Smooth muscle cell (in vitro differentiated cells): ENCODE measurements at regions not wholly inside any gene's neighbourhood (a gene's known extent, or its start where the extent isn't known, plus 50 kb on each side); places are given as distances from the start of the nearest gene placed in this dataset.

Experiments
- DNase-seq: peaks from one replicate; lab custom pipeline; 2025; ENCODE audit not compliant: unreplicated experiment; lab: John Stamatoyannopoulos, UW
- H2AFZ ChIP-seq: fragments of 200-600 bp; sonication (generic); 2 replicates; pipeline ENCODE4 v1.6.0; 2016; ENCODE audit warnings: antibody characterized with exemption, low read depth, mild to moderate bottlenecking
- H3F3A ChIP-seq: fragments of 200-600 bp; sonication (generic); 2 replicates; pipeline ENCODE4 v1.6.0; 2017; ENCODE audit warnings: antibody characterized with exemption, low read depth
- H3K27ac ChIP-seq: fragments of 200-600 bp; sonication (generic); 2 replicates; pipeline ENCODE4 v1.5.1; 2016; ENCODE audit warnings: low read depth, mild to moderate bottlenecking
- H3K27me3 ChIP-seq: fragments of 200-600 bp; sonication (generic); 2 replicates; pipeline ENCODE4 v1.6.1; 2016; ENCODE audit warnings: low read depth, mild to moderate bottlenecking
- H3K36me3 ChIP-seq: fragments of 200-600 bp; sonication (generic); 2 replicates; pipeline ENCODE4 v1.5.1; 2016; ENCODE audit warnings: low read depth
- H3K4me1 ChIP-seq: fragments of 200-600 bp; sonication (generic); 2 replicates; pipeline ENCODE4 v1.5.1; 2016; ENCODE audit warnings: low read depth
- H3K4me2 ChIP-seq: fragments of 200-600 bp; sonication (generic); 2 replicates; pipeline ENCODE4 v1.6.0; 2016; ENCODE audit warnings: mild to moderate bottlenecking
- H3K4me3 ChIP-seq: fragments of 200-600 bp; sonication (generic); 2 replicates; pipeline ENCODE4 v1.5.1; 2016; ENCODE audit warnings: mild to moderate bottlenecking
- H3K79me2 ChIP-seq: fragments of 200-600 bp; sonication (generic); 2 replicates; pipeline ENCODE4 v1.6.0; 2016; ENCODE audit warnings: low read depth, mild to moderate bottlenecking
- H3K9ac ChIP-seq: fragments of 200-600 bp; sonication (generic); 2 replicates; pipeline ENCODE4 v1.6.0; 2016; ENCODE audit warnings: low read depth
- H3K9me3 ChIP-seq: fragments of 200-600 bp; sonication (generic); replicated peaks from 2 replicates; pipeline ENCODE4 v1.5.1; 2016; ENCODE audit warnings: low read depth
- H4K20me1 ChIP-seq: fragments of 200-600 bp; sonication (generic); 2 replicates; pipeline ENCODE4 v1.6.0; 2016; ENCODE audit warnings: low read depth
- CTCF ChIP-seq: fragments of 200-600 bp; sonication (generic); IDR thresholded peaks from 2 replicates; pipeline ENCODE4 v1.5.1; 2017; ENCODE audit warnings: borderline replicate concordance, mild to moderate bottlenecking, antibody characterized with exemption; ENCODE audit not compliant: insufficient read depth, poor library complexity, severe bottlenecking
- WGBS: methylation state at CpG from one replicate; pipeline ENCODE4 v1.1.7; 2016; ENCODE audit warnings: low lambda C conversion rate; 5-methylcytosine and 5-hydroxymethylcytosine counted together

- no peak overlapping the region for H2AFZ ChIP-seq
- H3K4me3 ChIP-seq = no peak overlapping the region
- no peaks in the 10 kb centered on the region for H3F3A ChIP-seq
- H3K9me3 ChIP-seq = no peaks in the 10 kb centered on the region
- no peak for DNase-seq
- no peak overlapping the region for H3K27ac ChIP-seq
- H3K27me3 ChIP-seq = no peaks in the 10 kb centered on the region
- H3K79me2 ChIP-seq = no peaks in the 10 kb centered on the region
- TF ChIP-seq CTCF = no peak
- 98% methylated on average over 53 of the region's 53 CpGs for WGBS
- H3K9ac ChIP-seq = no peak overlapping the region
- no peak overlapping the region for H3K4me2 ChIP-seq
- no peaks in the 10 kb centered on the region for H4K20me1 ChIP-seq
- H3K4me1 ChIP-seq = no peaks in the 10 kb centered on the region
- no peaks in the 10 kb centered on the region for H3K36me3 ChIP-seq
Measured at GRCh38 chr11:23403210-23404185, 543.2 kb upstream of the CCDC179 start.

- Histone ChIP-seq H3K79me2 (no peaks in the 10 kb centered on the region), H3K9me3 (no peaks in the 10 kb centered on the region), H3K27me3 (no peaks in the 10 kb centered on the region), H3K4me1 (no peaks in the 10 kb centered on the region), H3K36me3 (no peaks in the 10 kb centered on the region), H3K4me3 (no peak overlapping the region), H3K27ac (no peak overlapping the region), H4K20me1 (no peaks in the 10 kb centered on the region), H2AFZ (no peak overlapping the region), H3K9ac (no peak overlapping the region), H3K4me2 (no peak overlapping the region), H3F3A (no peaks in the 10 kb centered on the region)
- TF ChIP-seq CTCF = no peak
- WGBS = 98% methylated on average over 41 of the region's 41 CpGs
- no peak for DNase-seq
Measured at GRCh38 chr11:23404225-23405160, 544.2 kb upstream of the CCDC179 start.

GRCh38 chr11:23405350-23405937 is 545.2 kb upstream of the CCDC179 start:
- H3F3A ChIP-seq = no peaks in the 10 kb centered on the region
- no peaks in the 10 kb centered on the region for H3K27me3 ChIP-seq
- TF ChIP-seq CTCF = no peak
- no peak for DNase-seq
- H3K9me3 ChIP-seq = no peaks in the 10 kb centered on the region
- no peak overlapping the region for H3K9ac ChIP-seq
- H3K36me3 ChIP-seq = no peaks in the 10 kb centered on the region
- no peaks in the 10 kb centered on the region for H4K20me1 ChIP-seq
- H3K4me3 ChIP-seq = no peak overlapping the region
- no peak overlapping the region for H3K4me2 ChIP-seq
- H3K27ac ChIP-seq = no peak overlapping the region
- H3K79me2 ChIP-seq = no peaks in the 10 kb centered on the region
- 96% methylated on average over 33 of the region's 33 CpGs for WGBS
- no peaks in the 10 kb centered on the region for H3K4me1 ChIP-seq
- H2AFZ ChIP-seq = no peak overlapping the region
